Activated CD8-positive, alpha-beta T cell treated with anti-CD3 and anti-CD28 coated beads for 36 hours (primary cell): ENCODE measurements at regions not wholly inside any gene's neighbourhood (a gene's known extent, or its start where the extent isn't known, plus 50 kb on each side); places are given as distances from the start of the nearest gene placed in this dataset.

Experiments used
- ATAC-seq: fragments of 200-7000 bp; cut with Tn5 transposase; one replicate; pipeline ENCODE4 v1.10.0; 2021; ENCODE audit warnings: mild to moderate bottlenecking, moderate library complexity
- CTCF ChIA-PET: fragments of 350-600 bp; sonication (Branson Sonifier 250); formaldehyde crosslinking; loops from one replicate; lab custom pipeline; 2021; ENCODE audit warnings: antibody characterized with exemption; lab: Charles Lee
- POLR2A ChIA-PET: fragments of 350-600 bp; sonication (Branson Sonifier 250); formaldehyde crosslinking; loops from one replicate; lab custom pipeline; 2021; ENCODE audit warnings: antibody characterized with exemption; lab: Charles Lee
- DNase-seq: peaks from one replicate; pipeline ENCODE4 v3.0.0-alpha.2; 2020
- H3K27ac Mint-ChIP-seq: one replicate; pipeline ENCODE4 v1.8.0; 2021; ENCODE audit warnings: mild to moderate bottlenecking, mixed read lengths
- H3K27me3 Mint-ChIP-seq: one replicate; pipeline ENCODE4 v1.8.0; 2021; ENCODE audit warnings: mixed read lengths
- H3K36me3 Mint-ChIP-seq: one replicate; pipeline ENCODE4 v1.8.0; 2021; ENCODE audit warnings: low read depth, mixed read lengths
- H3K4me1 Mint-ChIP-seq: one replicate; pipeline ENCODE4 v1.8.0; 2021; ENCODE audit warnings: low read depth, mixed read lengths
- H3K4me3 Mint-ChIP-seq: one replicate; pipeline ENCODE4 v1.8.0; 2021; ENCODE audit warnings: mild to moderate bottlenecking, moderate library complexity, mixed read lengths
- H3K9me3 Mint-ChIP-seq: one replicate; pipeline ENCODE4 v1.8.0; 2021; ENCODE audit warnings: mixed read lengths
- CTCF ChIP-seq: fragments of 200-600 bp; IDR thresholded peaks from one replicate; pipeline ENCODE4 v1.8.0; 2022; ENCODE audit warnings: antibody characterized with exemption, mild to moderate bottlenecking
- intact Hi-C: fragments of 100-400 bp; cut with micrococcal nuclease; formaldehyde crosslinking; loops from one replicate; pipeline ENCODE4 v1.10.0; 2022

GRCh38 chr7:67452516-67453026 lies 455.9 kb downstream of the TYW1 start:
- ATAC-seq (no peak), DNase-seq (no peak)
- CTCF ChIA-PET: no interaction called here
- TF ChIP-seq CTCF: no peak
- Mint-ChIP-seq H3K9me3 (peaks cover 3% of the 10 kb centered on the region), H3K4me1 (no peaks in the 10 kb centered on the region), H3K27me3 (no peaks in the 10 kb centered on the region), H3K36me3 (no peaks in the 10 kb centered on the region), H3K4me3 (no peak overlapping the region), H3K27ac (no peak overlapping the region)
- POLR2A ChIA-PET: no interaction called here
- intact Hi-C loops: no loop called here

GRCh38 chr7:67453580-67454380 lies 457.1 kb downstream of the TYW1 start:
- no peak overlapping the region for H3K4me3 Mint-ChIP-seq
- no peak for ATAC-seq
- TF ChIP-seq CTCF: no peak
- H3K36me3 Mint-ChIP-seq: no peaks in the 10 kb centered on the region
- peaks cover 2% of the 10 kb centered on the region for H3K27me3 Mint-ChIP-seq
- ChIA-PET POLR2A (no interaction called here), CTCF (no interaction called here)
- intact Hi-C loops: no loop called here
- H3K4me1 Mint-ChIP-seq: no peaks in the 10 kb centered on the region
- H3K27ac Mint-ChIP-seq: no peak overlapping the region
- no peak for DNase-seq
- H3K9me3 Mint-ChIP-seq: no peaks in the 10 kb centered on the region

DNA sequence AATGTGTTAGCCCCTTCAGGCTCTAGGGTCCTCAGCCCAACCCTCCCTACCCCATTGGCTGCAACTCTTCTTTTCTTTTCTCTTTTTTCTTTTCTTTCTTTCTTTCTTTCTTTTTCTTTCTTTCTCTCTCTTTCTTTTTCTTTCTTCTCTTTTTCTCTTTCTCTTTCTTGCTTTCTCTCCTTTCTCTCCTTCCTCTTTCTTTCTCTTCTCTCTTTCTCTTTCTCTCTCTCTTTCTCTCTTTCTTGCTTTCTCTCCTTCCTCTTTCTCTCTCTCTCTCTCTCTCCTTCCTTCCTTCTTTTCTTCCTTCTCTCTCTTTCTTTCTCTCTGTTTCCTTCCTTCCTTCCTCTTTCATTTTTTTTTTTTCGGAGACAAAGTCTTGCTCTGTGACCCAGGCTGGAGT lies 458.9 kb downstream of the TYW1 start:
- intact Hi-C loops: no loop called here
- no peak for ATAC-seq
- Mint-ChIP-seq H3K27me3 (peaks cover 2% of the 10 kb centered on the region), H3K36me3 (no peaks in the 10 kb centered on the region), H3K4me1 (no peaks in the 10 kb centered on the region), H3K9me3 (no peaks in the 10 kb centered on the region), H3K27ac (no peak overlapping the region), H3K4me3 (no peak overlapping the region)
- ChIA-PET POLR2A (no interaction called here), CTCF (no interaction called here)
- DNase-seq: no peak
- no peak for TF ChIP-seq CTCF

GRCh38 chr7:67462781-67463191 lies 466.2 kb downstream of the TYW1 start:
- no peak overlapping the region for H3K4me3 Mint-ChIP-seq
- no peak for TF ChIP-seq CTCF
- ATAC-seq (no peak), DNase-seq (no peak)
- no peaks in the 10 kb centered on the region for H3K36me3 Mint-ChIP-seq
- H3K27me3 Mint-ChIP-seq: peaks cover 6% of the 10 kb centered on the region
- ChIA-PET CTCF (no interaction called here), POLR2A (no interaction called here)
- intact Hi-C loops: no loop called here
- no peaks in the 10 kb centered on the region for H3K4me1 Mint-ChIP-seq
- peaks cover 2% of the 10 kb centered on the region for H3K9me3 Mint-ChIP-seq
- no peak overlapping the region for H3K27ac Mint-ChIP-seq

- Mint-ChIP-seq H3K4me3 (no peak overlapping the region), H3K4me1 (no peaks in the 10 kb centered on the region), H3K27ac (no peak overlapping the region), H3K27me3 (peaks cover 6% of the 10 kb centered on the region), H3K9me3 (peaks cover 5% of the 10 kb centered on the region), H3K36me3 (no peaks in the 10 kb centered on the region)
- ATAC-seq (no peak), DNase-seq (no peak)
- no peak for TF ChIP-seq CTCF
- intact Hi-C loops: no loop called here
- POLR2A ChIA-PET: no interaction called here
- CTCF ChIA-PET: no interaction called here
Observed at GRCh38 chr7:67463316-67463715, 466.7 kb downstream of the TYW1 start.
